HG03432 (cell line): ENCODE measurements at regions not wholly inside any gene's neighbourhood (a gene's known extent, or its start where the extent isn't known, plus 50 kb on each side); places are given as distances from the start of the nearest gene placed in this dataset.
A peak's percentile ranks its signal among the peaks of the same experiment; 100 is the strongest.
"Not testable (repeated sequence)": the region's sequence is repeated elsewhere in the genome, so short reads cannot be mapped to it uniquely, and the experiment has no call there.

ENCODE experiments used
- ATAC-seq: cut with Tn5 transposase; IDR thresholded peaks from one replicate; pipeline ENCODE4 v1.9.1; 2021; ENCODE audit warnings: mild to moderate bottlenecking, moderate library complexity; ENCODE audit not compliant: unreplicated experiment

DNA sequence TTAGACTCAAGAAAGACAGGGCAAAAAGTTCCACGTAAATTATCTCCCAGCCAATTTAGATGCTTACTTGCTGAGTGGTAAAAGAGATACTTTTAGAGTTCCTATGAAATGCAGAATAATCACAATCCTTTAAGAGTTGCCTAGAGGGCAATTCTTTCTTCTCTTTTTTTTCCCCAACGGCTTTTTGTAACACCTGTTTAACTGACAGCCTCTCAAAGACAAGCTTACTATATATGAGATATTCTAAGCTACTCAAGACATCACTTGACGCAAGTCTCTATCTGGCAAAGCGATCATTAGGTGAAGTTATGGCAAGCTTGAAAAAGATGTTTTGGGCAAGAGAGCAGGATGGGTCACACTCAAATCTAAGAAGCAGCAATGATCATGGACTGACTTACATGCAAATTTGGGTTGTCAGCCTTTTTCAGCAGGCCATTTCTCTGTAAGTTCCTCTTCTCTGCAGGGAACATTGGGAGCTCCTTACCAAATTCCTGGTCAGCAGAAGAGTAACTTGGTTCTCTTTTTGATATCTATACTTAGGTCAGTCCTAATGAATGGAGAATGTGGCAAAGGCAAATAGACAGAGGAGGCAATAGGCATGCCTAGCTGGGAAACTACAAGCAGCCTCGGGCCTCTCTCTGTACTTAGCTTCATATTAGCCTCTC, 162.9 kb upstream of the FGF13 start:
- no peak for ATAC-seq

GRCh38 chrX:138873640-138874039, 162.1 kb upstream of the FGF13 start:
- not testable (repeated sequence) for ATAC-seq

- ATAC-seq: no peak
Observed at GRCh38 chrX:138872537-138872936, 161.0 kb upstream of the FGF13 start.

GRCh38 chrX:138871739-138872138, 160.2 kb upstream of the FGF13 start:
- no peak for ATAC-seq

DNA sequence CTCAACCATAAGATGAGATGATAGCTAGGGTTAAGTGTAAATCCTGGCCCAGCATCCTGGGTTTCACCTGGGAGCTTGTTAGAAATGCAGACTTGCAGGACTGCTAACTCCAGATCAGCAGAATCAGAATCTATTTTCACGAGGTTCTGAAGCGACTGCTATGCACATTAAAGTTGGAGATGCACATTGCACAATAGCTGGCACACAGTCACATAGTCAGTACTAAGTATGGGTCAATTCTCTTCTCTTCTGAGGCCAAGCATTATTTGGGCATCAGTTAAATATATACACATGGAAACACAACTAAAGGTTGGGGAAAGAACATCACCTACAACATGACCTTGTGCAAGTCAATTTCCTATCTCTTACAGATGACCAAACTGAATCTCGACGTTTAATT, 155.1 kb upstream of the FGF13 start:
- no peak for ATAC-seq

DNA sequence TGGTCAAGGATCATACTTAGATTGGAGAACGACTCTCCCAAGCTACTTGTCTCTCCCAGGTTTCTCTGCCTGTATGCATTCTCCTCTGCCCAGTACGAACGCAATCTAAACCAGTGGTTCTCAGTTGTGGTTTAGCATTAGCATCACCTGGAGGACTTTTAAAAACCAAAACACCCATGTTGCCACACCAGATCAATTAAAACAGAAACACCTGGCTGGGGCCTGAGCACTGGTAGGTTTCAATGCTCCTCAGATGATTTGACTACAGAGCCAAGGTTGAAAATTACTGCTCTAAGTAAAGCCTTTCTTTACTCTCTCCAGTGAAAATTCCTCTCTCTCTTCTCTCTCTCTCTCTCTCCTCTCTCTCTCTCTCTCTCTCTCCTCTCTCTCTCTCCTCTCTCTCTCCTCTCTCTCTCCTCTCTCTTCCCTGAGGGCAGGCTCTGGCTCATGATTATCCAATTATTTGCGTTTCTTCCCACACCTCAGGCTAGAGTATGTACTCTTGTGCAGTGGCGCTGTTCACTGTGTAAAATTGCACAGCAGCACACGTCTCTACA, 153.7 kb upstream of the FGF13 start:
- no peak for ATAC-seq

GRCh38 chrX:138859421-138859820, 147.9 kb upstream of the FGF13 start:
- ATAC-seq: no peak

- ATAC-seq: no peak
Observed at GRCh38 chrX:138858951-138859350, 147.4 kb upstream of the FGF13 start.

DNA sequence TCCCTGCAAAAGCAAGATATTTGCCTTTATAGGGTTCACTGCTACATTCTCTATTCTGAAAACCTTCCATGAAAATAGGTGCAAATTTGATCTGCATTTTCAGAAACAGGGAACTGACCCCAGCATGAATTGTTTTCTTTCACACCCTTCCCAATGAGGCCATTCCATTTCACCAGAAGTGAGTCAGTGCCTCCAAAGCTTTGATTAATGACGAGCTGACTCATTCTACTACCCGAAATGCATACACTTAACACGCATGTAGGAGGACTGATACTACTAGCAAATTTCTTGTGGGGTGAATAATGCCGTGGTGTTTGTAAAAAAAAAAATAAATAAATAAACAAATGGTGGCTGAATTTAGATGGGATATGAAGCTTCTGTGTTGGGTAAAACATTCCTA, 146.9 kb upstream of the FGF13 start:
- ATAC-seq: peak; percentile 50

DNA sequence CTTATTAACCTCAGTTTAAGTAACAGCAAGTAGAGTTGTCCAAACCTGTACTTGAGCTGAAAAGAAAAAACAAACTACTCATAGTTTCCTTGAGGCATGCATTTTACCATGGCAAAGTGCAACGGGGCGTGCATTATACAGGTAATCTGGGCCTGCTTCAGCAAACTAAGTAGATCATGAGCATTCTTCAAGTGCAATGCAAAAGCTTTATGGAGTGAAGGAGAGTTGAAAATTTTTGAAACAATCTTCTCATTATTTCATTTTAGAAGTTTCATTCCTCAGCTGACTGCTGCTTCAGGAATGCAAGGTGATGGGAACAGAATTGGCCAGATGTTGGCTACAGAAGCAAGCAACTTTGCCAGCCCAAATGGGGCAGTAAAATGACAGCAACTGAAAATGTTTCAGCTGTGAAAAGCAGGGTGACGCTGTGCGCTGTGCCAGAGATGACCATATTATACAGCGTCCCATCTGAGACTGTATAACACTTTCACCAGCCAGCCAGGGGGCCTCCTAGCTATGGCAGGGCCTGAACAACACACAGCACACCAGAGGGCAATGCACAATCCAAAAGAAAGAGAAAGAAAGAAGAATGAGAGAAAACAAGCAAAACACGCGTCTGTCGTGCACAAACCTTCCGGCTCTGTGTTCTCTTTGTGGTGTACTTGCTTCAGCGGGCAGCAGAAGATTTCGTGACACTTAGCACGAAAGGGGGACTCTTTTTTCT, 145.5 kb upstream of the FGF13 start:
- ATAC-seq: no peak

- ATAC-seq: no peak
Observed at GRCh38 chrX:138853936-138854335, 142.4 kb upstream of the FGF13 start.

DNA sequence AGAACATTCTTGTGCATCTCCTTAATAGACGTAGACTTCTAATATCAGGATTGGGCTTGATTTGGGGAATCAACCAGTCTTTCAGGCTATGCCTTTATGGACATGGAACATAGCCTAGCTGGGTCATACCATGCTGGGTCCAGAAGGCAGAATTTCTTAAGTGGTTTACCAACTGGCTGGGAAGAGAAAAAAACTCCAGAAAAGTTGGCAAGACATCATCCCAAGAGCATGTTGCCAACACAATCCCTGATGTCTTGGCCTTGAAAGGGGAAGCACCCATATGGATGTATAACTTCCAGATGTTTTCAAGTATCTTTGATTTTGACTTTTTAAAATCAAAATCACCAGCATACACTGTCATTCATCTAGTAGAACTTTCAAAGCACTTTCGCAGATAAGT, 138.0 kb upstream of the FGF13 start:
- no peak for ATAC-seq

DNA sequence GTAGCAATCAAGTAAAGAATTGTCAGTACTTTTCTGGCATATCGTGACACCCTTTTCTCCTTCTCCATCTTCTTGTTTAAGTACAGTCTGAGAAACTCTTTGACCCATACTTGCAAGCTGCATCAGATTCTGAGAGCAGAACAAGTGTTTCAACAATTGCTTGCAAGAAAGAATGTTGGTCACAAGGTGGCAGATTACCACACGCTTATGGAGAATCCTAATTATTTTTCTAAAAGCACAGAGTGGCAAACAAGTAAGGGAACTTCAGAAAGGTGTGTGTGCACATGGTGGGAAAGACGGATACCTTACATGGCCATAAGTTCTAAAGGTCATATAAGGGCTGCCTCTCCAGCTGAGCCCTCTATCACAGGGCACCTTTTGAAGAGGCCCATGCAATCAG, 136.4 kb upstream of the FGF13 start:
- ATAC-seq: no peak

GRCh38 chrX:138845786-138846185, 134.3 kb upstream of the FGF13 start:
- no peak for ATAC-seq

GRCh38 chrX:138807400-138807799, 95.9 kb upstream of the FGF13 start:
- ATAC-seq: not testable (repeated sequence)

- ATAC-seq: no peak
Observed at GRCh38 chrX:138794246-138794645, 82.7 kb upstream of the FGF13 start.

- ATAC-seq: no peak
Observed at GRCh38 chrX:138791551-138791950, 80.0 kb upstream of the FGF13 start.

GRCh38 chrX:138788771-138789170, 77.3 kb upstream of the FGF13 start:
- ATAC-seq: no peak

DNA sequence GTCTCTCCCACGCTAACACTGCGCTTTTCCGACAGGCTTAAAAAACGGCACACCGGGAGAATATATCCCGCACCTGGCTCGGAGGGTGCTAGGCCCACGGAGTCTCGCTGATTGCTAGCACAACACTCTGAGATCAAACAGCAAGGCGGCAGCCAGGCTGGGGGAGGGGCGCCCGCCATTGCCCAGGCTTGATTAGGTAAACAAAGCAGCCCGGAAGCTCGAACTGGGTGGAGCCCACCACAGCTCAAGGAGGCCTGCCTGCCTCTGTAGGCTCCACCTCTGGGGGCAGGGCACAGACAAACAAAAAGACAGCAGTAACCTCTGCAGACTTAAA, 67.0 kb upstream of the FGF13 start:
- not testable (repeated sequence) for ATAC-seq

DNA sequence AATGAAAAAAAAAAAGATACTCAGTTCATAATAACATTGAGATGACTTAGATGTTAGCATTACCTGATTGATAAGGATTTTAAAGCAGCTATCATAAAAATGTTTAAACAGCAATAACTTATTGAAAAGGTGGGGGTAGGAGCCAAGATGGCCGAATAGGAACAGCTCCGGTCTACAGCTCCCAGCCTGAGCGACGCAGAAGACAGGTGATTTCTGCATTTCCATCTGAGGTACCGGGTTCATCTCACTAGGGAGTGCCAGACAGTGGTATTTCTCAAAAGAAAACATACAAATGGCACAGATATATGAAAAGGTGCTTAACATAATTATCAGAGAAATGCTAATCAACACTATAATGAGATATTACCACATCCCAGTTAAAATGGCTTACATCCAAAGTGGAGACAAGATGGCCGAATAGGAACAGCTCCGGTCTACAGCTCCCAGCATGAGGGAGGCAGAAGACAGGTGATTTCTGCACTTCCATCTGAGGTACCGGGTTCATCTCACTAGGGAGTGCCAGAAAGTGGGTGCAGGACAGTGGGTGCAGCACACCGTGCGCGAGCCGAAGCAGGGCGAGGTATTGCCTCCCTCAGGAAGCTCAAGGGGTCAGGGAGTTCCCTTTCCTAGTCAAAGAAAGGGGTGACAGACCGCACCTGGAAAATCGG, 66.5 kb upstream of the FGF13 start:
- not testable (repeated sequence) for ATAC-seq

DNA sequence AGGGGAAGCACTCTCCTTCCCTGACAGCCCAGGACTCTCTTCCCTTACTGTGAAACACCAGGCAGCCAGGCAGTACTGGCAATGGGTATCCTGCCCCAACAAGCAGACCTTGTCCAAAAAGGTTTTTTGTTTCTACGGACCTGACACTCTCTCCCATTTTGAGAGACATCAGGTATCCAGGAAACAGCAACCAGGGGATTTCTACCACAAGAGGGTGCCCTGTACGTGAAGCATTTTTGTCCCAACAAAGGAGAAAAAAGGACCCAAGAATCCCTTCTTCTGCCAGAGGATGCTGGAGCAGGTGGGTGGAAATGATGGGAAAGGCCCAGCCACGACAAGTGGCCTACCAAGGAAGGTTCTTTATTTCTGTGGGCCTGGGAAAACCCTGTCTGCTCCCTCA, 65.7 kb upstream of the FGF13 start:
- ATAC-seq: no peak

DNA sequence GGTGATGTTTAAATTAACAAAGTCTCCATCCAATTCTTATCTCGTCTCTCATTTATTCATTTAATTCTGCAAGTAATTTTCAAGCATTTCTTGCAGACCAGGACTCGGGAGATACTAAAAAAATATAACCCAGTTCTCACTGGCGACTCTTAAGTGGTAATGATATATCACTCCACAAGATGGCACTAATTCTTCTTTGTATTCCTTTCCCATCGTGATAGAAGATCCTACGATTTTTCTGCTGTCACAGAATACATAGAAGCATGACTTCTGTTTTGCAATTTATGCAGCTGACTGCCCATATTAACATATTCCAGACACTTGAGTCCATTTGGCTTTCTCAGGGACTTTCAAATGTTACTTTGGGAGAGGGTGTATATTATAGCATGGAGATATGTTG, 64.0 kb upstream of the FGF13 start:
- no peak for ATAC-seq
